ENCODE measurements at regions not wholly inside any gene's neighbourhood (a gene's known extent, or its start where the extent isn't known, plus 50 kb on each side); places are given as distances from the start of the nearest gene placed in this dataset.

- POLR2A ChIA-PET, result interaction anchor here (1.3 to 1.6 kb wide), 5 partner anchors 8 to 34 kb away, joined by 3 to 5 read pairs (median 4); no protein-coding TSS in a partner anchor
- no peaks in the 10 kb centered on the region for H3K9me3 ChIP-seq (replicated peaks; ENCODE audit: control insufficient read depth, insufficient read depth, low read depth, low read length)
- in situ Hi-C loops (cut with MboI) (no loop called here), intact Hi-C loops (cut with micrococcal nuclease) (no loop called here)
- CTCF ChIA-PET (ENCODE audit: low intra/inter-chr PET ratio), result no interaction called here
- WGBS (ENCODE audit: insufficient coverage, low coverage, missing lambda C conversion rate), result 28% methylated on average over 2 of the region's 2 CpGs
- no peak overlapping the region for H3K4me2 ChIP-seq (ENCODE audit: insufficient read depth, low read length)
- no peak overlapping the region for H3K27ac ChIP-seq (ENCODE audit: extremely low read depth, low read depth, low read length)
- BruUV-seq (replicated peaks), result no TSS peak
- H3K36me3 ChIP-seq (ENCODE audit: control insufficient read depth, insufficient read depth, low read length), result no peaks in the 10 kb centered on the region
- no peak for DNase-seq (ENCODE audit: extremely low read depth in 1 of 4, low spot score in 3 of 4)
- H3K27me3 ChIP-seq (ENCODE audit: control insufficient read depth in 2 of 2, insufficient read depth in 2 of 2, low read length in 2 of 2), result no peaks in the 10 kb centered on the region
- no peaks in the 10 kb centered on the region for H3K9me1 ChIP-seq (ENCODE audit: control insufficient read depth, insufficient read depth, low read length)
- H2AFZ ChIP-seq (ENCODE audit: low read depth, low read length), result peak overlapping the region; percentile 44; the same call in 1 of the 2 replicates
- FAIRE-seq, result no peak
- H3K9ac ChIP-seq (ENCODE audit: insufficient read depth in 1 of 2, low read depth in 2 of 2, low read length in 2 of 2), result no peak overlapping the region
- no peak for ATAC-seq
- TF ChIP-seq CBFA2T3 (IDR thresholded peaks at IDR 0.05) (no peak), NFE2L1 (tag; IDR thresholded peaks at IDR 0.05; ENCODE audit: borderline replicate concordance, low read depth) (peak; percentile 63), GATA2 (CRISPR knock-in tag; IDR thresholded peaks at IDR 0.05) (no peak), CHCHD3 (CRISPR knock-in tag; IDR thresholded peaks at IDR 0.05) (no peak), BHLHE40 (IDR thresholded peaks at IDR 0.05; ENCODE audit: low read length) (no peak), ZNF316 (IDR thresholded peaks at IDR 0.05) (peak; percentile 81), ZNF140 (CRISPR knock-in tag; IDR thresholded peaks at IDR 0.05) (no peak), RBM25 (IDR thresholded peaks at IDR 0.05; ENCODE audit: low read depth, low read length, severe bottlenecking) (no peak), MAFG (tag; conservative IDR thresholded peaks at IDR 0.05) (peak; percentile 76), MAFF (IDR thresholded peaks at IDR 0.05; ENCODE audit: low read length) (peak; percentile 35; the same call in 1 of the 2 replicates), C11orf30 (IDR thresholded peaks at IDR 0.05; ENCODE audit: low read depth) (peak; percentile 58; the same call in 1 of the 2 replicates)
- TF ChIP-seq, protein P1, sequence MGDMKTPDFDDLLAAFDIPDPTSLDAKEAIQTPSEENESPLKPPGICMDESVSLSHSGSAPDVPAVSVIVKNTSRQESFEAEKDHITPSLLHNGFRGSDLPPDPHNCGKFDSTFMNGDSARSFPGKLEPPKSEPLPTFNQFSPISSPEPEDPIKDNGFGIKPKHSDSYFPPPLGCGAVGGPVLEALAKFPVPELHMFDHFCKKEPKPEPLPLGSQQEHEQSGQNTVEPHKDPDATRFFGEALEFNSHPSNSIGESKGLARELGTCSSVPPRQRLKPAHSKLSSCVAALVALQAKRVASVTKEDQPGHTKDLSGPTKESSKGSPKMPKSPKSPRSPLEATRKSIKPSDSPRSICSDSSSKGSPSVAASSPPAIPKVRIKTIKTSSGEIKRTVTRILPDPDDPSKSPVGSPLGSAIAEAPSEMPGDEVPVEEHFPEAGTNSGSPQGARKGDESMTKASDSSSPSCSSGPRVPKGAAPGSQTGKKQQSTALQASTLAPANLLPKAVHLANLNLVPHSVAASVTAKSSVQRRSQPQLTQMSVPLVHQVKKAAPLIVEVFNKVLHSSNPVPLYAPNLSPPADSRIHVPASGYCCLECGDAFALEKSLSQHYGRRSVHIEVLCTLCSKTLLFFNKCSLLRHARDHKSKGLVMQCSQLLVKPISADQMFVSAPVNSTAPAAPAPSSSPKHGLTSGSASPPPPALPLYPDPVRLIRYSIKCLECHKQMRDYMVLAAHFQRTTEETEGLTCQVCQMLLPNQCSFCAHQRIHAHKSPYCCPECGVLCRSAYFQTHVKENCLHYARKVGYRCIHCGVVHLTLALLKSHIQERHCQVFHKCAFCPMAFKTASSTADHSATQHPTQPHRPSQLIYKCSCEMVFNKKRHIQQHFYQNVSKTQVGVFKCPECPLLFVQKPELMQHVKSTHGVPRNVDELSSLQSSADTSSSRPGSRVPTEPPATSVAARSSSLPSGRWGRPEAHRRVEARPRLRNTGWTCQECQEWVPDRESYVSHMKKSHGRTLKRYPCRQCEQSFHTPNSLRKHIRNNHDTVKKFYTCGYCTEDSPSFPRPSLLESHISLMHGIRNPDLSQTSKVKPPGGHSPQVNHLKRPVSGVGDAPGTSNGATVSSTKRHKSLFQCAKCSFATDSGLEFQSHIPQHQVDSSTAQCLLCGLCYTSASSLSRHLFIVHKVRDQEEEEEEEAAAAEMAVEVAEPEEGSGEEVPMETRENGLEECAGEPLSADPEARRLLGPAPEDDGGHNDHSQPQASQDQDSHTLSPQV (IDR thresholded peaks at IDR 0.05), result peak; percentile 47; the same call in 1 of the 2 replicates
- H3K79me2 ChIP-seq (ENCODE audit: control insufficient read depth, insufficient read depth, low read length), result no peaks in the 10 kb centered on the region
- no peaks in the 10 kb centered on the region for H4K20me1 ChIP-seq (replicated peaks; ENCODE audit: control insufficient read depth, insufficient read depth, low read length)
- peaks cover 5 to 21% of the 10 kb centered on the region in 2 experiments; a peak in 3 of 5 replicates for H3K4me1 ChIP-seq (replicated peaks in 1 of 2; ENCODE audit: control insufficient read depth in 2 of 2, insufficient read depth in 2 of 2, low read length in 2 of 2)
- H3K4me3 ChIP-seq, result no peak overlapping the region
Measured at GRCh38 chr1:116320874-116321273, 52.2 kb upstream of the ATP1A1 start.

Data from K562 (cell line).